HK-2 (cell line): ENCODE measurements at regions not wholly inside any gene's neighbourhood (a gene's known extent, or its start where the extent isn't known, plus 50 kb on each side); places are given as distances from the start of the nearest gene placed in this dataset.
A peak's percentile ranks its signal among the peaks of the same experiment; 100 is the strongest.

Experiments
- DNase-seq: peaks from one replicate; pipeline ENCODE4 v3.0.0-alpha.2; 2018; ENCODE audit not compliant: unreplicated experiment

GRCh38 chr2:5339473-5339872, 352.7 kb upstream of the SOX11 start:
- no peak for DNase-seq

DNA sequence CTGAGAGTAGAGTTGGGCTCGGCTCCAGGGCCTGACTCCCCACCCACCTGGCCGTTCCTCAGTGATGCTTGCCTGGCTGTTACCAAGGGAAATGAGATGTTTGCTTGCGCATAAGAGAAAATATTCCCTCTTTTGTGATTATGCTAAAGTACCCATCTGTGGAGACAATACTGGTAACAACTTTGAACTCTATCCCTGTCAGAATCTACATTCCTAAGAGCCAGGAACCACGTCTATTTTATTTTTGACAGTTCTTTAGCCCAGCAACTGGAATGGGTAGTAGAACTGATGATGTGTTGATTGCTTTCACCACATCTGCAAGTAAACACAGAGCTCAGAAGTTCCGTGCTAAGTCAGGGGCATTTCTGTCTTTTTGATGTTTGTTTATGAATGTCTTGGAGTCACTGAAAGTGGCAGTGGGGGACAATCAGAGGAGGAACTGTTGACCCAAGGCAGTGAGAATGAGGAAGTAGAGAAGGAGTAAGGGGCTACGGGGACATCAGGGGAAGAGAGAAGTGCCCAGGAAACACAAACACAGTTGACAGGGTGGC, 348.3 kb upstream of the SOX11 start:
- DNase-seq: no peak

- no peak for DNase-seq
These were observed 339.9 kb upstream of the SOX11 start for GRCh38 chr2:5352286-5352685.

GRCh38 chr2:5353565-5353964, 338.6 kb upstream of the SOX11 start:
- no peak for DNase-seq

DNA sequence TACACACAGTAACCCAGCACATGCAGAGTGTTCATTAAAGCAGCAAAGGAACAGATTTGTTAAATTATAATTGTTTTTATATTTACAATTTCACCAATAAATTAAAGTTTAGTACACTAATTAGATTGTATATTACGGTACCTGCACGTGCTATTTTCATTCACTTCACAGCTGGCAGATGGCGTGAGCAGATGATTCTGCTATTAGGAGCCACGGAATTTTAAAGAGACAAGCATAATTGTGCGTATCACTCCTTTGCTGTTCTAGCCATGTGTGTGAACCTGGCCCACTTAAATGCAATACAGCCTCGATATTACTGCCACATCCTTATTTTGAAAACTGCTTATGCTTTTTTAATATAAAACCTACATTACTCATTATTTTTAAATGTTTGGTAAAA, 332.8 kb upstream of the SOX11 start:
- no peak for DNase-seq

DNA sequence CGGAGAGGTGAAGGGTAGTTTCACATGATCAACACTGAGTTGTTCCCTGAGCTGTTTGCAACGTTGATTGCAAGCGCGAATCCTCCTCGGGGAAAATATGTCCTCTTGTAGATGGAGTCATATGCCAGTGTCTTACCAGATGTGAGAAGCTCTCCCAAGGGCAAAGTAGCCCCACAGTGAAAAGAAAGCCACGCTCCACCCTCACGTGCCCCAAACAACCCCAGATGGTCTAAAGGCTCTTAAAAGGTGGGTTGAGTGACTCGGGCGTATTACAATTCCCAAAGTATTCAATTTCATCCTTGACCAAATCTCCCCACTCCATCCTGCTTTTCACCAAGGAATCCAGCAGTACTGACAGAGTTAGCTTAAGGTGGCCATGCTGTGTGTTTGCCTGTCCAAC, 332.1 kb upstream of the SOX11 start:
- DNase-seq: no peak

- DNase-seq: no peak
These were observed 327.8 kb upstream of the SOX11 start for GRCh38 chr2:5364361-5364760.

DNA sequence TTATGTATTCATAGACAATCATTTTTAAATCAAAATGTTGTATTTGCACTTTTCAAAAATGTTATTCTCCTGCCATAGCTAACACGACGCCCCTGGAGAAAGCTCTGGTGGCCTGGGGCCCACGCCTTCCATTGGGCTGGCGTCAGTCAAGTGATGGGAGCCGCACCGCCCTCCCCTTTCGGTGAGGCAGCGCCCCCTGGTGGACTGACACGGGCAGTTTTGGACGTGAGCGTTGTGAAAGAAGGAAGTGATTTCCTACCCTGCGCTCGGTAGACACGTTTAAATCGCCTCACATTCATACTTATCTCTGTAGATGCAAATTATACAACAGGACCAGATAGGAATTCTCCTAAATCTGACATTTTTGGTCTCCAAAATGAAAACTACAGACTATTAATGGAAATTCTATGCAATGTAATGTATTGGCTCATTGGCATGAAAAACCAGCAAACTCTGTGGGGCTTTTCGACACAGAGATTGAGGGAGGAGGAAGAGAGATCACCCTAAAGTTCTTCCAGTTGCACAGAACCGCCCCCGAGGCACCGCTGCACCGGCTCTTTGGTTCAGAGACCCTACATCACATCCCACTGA, 326.2 kb upstream of the SOX11 start:
- peak; percentile 73 for DNase-seq

DNA sequence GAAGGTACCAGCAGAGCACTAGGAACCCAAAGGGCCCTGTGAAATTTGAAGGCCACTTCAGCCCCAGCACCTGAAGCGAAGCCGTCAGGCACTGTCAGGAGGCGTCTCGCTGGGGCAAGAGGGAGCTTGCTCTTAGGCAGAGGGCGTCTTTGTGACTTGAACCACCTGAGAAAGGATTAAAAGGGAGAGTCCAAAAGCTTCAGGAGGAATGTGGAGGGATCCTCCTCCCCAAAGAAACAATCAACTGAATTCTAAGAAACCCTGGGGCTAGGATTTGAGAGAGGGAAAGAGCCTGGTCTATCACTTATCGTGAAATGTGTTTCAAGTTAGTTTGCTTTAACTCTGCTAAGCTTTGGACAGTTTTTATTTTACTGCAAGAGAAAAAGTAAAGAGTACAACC, 324.9 kb upstream of the SOX11 start:
- no peak for DNase-seq

GRCh38 chr2:5368263-5368662, 323.9 kb upstream of the SOX11 start:
- no peak for DNase-seq

GRCh38 chr2:5369510-5369909, 322.7 kb upstream of the SOX11 start:
- no peak for DNase-seq

DNA sequence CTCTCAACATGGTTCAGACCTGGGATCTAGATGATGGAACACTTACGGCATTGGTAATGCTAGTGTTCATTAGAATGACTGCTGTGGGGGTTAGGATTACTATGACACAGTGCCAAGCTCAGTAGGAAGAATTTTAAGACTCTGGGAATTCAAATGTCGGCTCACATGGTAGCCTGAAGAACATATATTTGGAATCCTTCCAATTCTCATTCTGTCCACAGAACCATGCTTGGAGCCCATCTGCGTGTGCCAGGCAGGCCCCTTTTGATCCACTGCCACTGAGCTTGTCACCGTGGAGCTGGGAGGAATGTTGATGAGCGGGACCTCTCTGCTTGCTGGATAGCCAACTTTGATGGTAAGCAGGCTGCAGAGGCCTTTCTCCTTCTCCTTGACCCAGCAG, 322.0 kb upstream of the SOX11 start:
- DNase-seq: no peak

- DNase-seq: no peak
These were observed 320.0 kb upstream of the SOX11 start for GRCh38 chr2:5372141-5372540.

- DNase-seq: no peak
These were observed 319.0 kb upstream of the SOX11 start for GRCh38 chr2:5373200-5373599.

GRCh38 chr2:5374762-5375161, 317.4 kb upstream of the SOX11 start:
- no peak for DNase-seq

DNA sequence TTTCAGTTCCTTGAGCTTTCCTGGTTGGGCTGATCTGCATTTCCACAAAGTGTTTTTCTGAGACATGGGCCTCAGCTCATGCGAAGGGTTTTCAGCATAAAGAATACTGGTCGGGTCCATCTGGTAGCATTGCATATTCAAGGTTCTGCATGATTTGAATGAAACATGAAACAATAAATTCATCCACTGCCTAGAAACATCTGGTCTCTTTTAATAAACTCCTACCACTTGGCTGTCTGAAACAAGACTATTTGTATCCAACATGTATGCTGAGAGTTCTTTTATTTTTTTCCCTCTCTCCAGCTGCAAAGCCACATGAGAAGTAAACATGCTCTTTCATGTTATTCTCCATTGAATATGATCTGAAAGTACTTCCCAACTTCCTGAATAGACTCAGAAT, 314.9 kb upstream of the SOX11 start:
- DNase-seq: no peak

DNA sequence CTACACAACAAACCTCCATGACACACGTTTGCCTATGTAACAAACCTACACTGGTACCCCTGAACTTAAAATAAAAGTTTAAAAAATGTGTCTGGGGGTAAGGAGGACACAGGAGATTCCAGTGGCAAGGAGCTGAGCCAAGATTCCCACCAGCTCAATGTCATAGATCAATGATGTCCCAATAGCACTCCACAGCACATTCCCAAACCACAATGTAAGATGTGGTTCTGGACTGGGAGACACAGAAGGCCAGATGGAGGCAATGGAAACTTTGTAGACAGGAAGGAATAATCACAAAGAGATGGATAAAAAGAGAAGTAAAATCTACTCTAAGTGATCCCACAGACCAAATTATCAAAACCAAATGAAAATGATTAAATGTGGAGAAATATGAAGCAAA, 312.4 kb upstream of the SOX11 start:
- DNase-seq: no peak

GRCh38 chr2:5385596-5385995, 306.6 kb upstream of the SOX11 start:
- no peak for DNase-seq

DNA sequence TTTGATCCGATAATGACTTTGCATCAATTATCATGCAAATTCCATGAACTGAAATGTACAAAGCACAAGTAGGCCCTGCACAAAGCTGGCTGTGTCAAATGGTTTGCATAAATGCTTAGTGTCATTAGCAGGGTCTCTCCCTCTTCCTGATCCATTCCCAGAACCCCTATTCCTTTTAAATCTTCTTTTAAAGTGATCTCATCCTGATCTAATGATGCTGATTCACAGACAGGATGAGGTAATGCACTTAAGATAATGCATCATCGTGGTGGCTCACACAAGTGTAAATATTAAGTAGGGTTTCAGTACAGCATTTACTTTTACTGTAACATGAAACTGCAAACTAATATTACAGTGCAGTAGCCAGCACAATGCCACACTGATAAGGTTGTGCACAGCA, 304.8 kb upstream of the SOX11 start:
- no peak for DNase-seq

DNA sequence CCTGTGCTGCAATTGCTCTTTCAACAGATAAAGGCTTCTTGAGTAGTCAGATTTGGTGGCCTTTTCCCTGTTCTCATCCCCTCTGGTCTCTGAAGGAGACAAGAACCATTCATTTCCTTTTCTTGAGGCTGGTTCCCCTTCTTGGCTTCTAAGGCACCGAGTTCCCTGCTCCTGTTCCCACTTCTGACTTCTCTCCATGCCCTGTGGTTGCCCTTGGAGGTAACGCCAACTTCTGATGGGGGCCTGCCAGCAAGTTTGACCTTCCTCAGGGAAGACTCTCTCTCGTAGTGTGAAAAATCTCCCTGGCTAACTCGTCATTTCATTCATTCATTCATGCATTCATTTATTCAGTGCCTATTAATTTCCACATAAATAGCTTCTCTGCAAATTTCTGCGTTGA, 302.4 kb upstream of the SOX11 start:
- DNase-seq: no peak

- no peak for DNase-seq
These were observed 300.8 kb upstream of the SOX11 start for GRCh38 chr2:5391362-5391761.

- DNase-seq: no peak
These were observed 299.5 kb upstream of the SOX11 start for GRCh38 chr2:5392658-5393057.

GRCh38 chr2:5393474-5393873, 298.7 kb upstream of the SOX11 start:
- no peak for DNase-seq

GRCh38 chr2:5394223-5394622, 298.0 kb upstream of the SOX11 start:
- no peak for DNase-seq
